ENCODE measurements at regions not wholly inside any gene's neighbourhood (a gene's known extent, or its start where the extent isn't known, plus 50 kb on each side); places are given as distances from the start of the nearest gene placed in this dataset.

- no peak for TF ChIP-seq CTCF (IDR thresholded peaks at IDR 0.05 in 8 of 11, conservative IDR thresholded peaks at IDR 0.05 in 3 of 11)
- TF ChIP-seq POLR2AphosphoS5 (IDR thresholded peaks at IDR 0.05), result no peak
- no peak for TF ChIP-seq POLR2A (IDR thresholded peaks at IDR 0.05)
These were observed 105.8 kb upstream of the PCSK1 start for GRCh38 chr5:96538808-96539250.
